ENCODE measurements at regions not wholly inside any gene's neighbourhood (a gene's known extent, or its start where the extent isn't known, plus 50 kb on each side); places are given as distances from the start of the nearest gene placed in this dataset.

DNA sequence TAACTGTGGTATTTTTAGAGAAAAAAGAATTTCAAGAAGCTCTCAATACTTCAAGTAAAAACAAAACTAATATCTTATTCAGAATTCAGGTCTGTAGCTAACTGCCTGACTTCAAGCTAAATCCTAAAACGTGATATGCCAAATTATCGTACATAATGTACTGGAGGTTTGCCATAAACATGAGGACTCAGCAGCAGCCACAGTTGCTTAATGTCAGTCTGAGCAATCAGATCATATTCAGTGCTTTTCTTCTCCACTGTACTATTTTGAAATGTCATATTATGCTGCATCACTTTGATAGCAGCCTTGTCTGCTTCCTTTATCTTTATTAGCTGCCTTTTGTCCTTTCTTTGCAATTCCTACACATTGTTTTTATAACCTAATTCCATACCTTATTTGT lies 265.1 kb upstream of the EDNRB start:
- TF ChIP-seq CREB1 (CRISPR knock-in tag; IDR thresholded peaks at IDR 0.05; ENCODE audit: low read depth), result no peak
- TF ChIP-seq, protein P1, sequence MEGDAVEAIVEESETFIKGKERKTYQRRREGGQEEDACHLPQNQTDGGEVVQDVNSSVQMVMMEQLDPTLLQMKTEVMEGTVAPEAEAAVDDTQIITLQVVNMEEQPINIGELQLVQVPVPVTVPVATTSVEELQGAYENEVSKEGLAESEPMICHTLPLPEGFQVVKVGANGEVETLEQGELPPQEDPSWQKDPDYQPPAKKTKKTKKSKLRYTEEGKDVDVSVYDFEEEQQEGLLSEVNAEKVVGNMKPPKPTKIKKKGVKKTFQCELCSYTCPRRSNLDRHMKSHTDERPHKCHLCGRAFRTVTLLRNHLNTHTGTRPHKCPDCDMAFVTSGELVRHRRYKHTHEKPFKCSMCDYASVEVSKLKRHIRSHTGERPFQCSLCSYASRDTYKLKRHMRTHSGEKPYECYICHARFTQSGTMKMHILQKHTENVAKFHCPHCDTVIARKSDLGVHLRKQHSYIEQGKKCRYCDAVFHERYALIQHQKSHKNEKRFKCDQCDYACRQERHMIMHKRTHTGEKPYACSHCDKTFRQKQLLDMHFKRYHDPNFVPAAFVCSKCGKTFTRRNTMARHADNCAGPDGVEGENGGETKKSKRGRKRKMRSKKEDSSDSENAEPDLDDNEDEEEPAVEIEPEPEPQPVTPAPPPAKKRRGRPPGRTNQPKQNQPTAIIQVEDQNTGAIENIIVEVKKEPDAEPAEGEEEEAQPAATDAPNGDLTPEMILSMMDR (conservative IDR thresholded peaks at IDR 0.05; ENCODE audit: low read depth in 2 of 2), result no peak
- TF ChIP-seq EZH2 (IDR thresholded peaks at IDR 0.05; ENCODE audit: low read depth, unreplicated experiment), result no peak
- TF ChIP-seq POLR2AphosphoS5 (IDR thresholded peaks at IDR 0.05; ENCODE audit: low read depth), result no peak

Data from GM23338 (cell line).